GM19438 (cell line): ENCODE measurements at regions not wholly inside any gene's neighbourhood (a gene's known extent, or its start where the extent isn't known, plus 50 kb on each side); places are given as distances from the start of the nearest gene placed in this dataset.
A peak's percentile ranks its signal among the peaks of the same experiment; 100 is the strongest.

Experiments used
- ATAC-seq: cut with Tn5 transposase; IDR thresholded peaks from one replicate; pipeline ENCODE4 v1.9.1; 2021; ENCODE audit warnings: low read depth; ENCODE audit not compliant: unreplicated experiment

DNA sequence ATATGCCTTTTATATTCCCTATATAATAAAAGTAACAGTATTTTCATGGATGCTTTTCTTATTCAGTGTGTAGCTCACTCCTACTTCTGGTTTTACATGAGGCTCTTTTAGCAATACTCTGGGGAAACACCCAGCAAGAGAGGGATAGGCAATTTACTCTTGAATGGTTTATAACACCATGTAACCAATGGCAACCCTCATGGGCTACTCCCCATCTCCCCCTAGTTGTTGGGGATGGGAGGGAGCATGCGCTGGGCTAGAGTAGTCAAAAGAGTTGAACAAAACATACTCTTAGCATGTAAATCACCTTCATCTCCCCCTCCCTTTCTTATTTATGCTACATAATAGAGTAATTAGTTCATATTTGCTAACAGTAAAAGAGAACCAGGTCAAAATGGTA is 140.1 kb upstream of the LRFN2 start:
- ATAC-seq, result no peak

DNA sequence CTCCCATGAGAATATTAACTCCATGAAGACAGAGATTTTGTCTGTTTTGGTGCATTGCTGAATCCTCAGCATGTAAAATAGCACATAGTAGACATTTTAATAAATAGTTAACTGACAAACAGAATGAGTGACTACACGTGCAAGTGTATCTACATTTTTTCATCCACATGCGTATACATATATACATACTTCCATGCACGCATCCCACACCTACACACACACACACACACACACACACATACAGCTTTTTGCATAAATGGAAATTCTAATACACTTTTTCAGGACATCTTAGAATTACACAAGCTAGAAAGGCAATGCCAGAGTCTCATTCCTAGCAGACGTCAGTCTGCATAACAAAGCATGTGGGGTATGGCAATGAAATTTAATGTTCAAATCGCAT is 139.7 kb upstream of the LRFN2 start:
- ATAC-seq, result no peak

DNA sequence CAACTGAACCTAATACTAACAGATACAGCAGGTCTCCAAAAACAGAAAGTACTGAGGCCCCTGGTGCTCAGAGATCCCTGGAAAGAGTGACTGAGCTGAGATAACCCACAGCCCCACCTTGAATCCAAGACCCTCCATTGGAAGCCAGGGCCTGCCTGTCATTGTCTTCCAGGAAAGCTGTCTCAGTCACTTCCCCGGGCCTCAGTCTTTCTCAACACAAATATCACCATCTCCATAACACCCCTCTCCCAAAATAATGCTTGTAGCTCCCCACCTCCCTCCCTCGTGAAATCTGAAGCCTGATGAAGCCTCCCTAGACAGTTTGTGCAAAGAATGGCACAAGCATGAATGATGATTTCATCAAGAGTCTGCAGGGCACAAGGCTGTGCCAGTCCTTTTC is 138.2 kb upstream of the LRFN2 start:
- ATAC-seq, result no peak

DNA sequence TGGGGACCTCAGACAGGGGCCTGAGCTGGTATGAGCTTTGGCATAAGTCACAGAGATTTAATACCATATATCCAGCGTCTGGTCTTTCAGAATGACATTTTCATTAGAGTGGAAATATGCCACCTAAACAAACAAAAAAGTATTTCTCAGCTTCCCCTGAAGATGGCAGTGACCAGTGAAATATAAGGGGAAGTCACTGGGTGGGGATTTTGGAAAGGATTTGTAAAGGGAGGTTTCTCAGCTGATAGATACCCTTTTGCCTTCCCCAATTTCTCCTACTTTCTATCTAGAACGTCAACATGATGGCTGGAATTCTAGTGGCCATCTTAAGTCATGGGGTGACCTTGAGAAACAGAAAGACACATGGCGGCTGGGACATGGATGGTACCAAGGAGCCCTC is 137.7 kb upstream of the LRFN2 start:
- ATAC-seq, result no peak

DNA sequence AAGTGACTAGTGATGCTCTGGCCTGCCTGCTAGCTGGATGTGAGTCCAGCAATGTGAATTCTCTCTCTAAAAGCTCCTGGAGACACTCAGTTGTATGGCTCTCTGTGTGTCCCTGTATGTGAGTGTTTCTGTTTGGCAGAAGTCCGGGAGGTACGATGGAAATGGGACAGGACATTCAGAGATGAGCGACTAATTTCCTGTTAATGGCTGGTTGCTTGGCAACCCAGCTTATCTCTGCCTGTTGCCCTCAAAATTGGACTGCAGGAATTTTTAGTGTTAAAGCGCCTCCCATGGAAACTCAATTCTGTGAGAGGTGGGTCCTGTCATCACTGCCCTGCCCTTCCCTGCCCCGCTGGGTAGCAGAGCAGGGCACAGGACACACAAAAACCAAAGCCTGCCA is 136.8 kb upstream of the LRFN2 start:
- ATAC-seq, result no peak

DNA sequence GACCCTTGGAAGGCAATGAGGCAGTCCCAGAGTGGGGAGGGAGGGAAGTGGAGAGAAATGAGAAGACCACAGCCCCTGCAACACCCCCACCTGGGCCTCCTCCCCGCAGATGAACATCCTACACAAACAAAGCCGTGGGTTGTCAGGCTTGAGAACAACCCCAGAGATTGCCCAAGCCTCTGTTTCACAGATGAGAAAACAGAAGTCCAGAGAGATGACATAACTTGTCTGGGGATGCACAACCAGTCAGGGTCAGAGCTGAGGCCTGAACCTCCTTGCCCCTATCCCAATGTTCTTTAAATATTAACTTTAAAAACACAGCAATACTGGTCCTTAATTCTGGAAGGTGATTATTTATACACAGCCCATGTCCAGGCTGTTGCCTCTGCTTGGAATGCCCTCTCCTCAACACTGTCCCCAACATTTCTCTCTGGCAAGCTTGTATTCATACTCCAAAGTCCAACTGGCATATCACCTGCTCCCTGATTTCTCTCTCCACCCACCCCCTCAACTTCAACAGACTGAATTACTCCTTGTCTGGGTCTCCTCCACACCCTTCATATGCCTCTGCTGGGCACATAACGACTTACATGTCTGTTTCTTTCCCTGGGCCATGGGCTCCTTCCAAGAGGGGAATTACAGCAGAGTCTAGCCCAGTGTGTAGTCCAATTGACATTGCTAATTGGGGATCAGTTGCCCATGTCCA is 135.5 kb upstream of the LRFN2 start:
- no peak for ATAC-seq

DNA sequence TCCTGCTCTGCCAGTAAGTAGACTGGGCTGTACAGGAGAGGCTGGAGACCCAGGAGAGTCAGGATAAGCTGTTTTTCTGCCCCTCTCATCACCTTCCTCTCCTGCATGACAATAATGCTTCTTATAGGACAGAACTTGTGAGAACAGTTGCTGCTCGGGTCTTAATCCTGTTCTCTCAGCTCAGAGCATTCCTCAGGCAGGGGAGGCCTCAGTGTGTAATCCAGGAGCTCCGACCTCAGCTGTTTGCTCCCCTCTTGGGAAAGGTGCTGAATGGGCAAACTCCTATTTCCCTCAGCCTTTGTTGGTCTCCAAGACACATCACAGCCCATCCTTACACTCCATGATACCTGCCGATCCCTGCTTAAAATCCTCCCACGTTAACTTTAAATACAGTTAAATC is 134.9 kb upstream of the LRFN2 start:
- ATAC-seq, result no peak

DNA sequence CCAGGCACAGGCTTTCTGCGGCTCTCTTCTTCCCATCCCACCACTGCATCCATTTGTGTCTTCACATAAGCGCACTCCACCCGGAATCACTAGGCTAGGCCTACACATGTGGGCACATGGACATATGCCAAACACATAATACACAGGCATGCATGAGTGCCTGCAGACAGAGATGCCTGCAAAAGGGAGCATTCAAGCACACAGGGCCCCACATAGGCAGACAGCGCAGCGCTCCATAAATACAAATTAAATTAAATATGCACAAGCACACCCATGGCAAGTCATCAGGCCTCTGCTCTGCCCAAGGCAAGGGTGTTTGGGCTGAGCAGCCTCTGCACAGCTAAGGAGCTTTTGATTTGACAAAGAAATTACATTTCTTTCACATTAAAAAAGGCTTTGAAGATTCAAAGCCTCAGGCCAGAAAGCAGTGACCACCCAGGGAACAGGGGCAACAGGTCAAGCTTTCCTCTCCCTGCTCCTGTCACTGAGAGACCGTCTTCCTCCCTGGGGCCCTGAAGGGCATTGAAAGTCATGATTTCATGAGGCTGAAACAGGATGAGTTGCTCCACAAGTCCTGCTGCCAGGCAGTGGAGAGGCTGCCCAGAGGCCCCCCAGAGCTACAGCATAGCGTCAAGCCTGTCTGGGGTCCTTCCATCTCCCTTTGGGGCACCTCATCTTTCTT is 134.2 kb upstream of the LRFN2 start:
- ATAC-seq, result no peak

DNA sequence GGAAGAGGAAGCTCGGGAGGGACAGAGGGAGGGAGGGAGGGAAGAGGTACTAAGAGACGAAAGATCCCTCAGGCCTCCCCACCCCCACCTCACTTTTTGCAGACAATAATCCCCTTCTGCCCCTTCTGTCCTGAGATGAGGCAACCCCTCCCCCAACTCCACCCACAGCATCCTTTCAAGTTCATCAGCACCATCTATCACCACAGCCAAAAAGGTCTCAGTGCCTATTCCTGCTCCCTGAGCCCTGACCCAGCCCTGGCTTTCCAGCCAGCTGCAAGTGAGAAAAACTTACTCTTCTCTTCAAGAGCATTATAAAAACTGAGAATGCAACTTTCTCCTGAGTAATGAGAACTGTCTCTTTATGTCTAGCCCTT is 133.2 kb upstream of the LRFN2 start:
- ATAC-seq, result no peak

DNA sequence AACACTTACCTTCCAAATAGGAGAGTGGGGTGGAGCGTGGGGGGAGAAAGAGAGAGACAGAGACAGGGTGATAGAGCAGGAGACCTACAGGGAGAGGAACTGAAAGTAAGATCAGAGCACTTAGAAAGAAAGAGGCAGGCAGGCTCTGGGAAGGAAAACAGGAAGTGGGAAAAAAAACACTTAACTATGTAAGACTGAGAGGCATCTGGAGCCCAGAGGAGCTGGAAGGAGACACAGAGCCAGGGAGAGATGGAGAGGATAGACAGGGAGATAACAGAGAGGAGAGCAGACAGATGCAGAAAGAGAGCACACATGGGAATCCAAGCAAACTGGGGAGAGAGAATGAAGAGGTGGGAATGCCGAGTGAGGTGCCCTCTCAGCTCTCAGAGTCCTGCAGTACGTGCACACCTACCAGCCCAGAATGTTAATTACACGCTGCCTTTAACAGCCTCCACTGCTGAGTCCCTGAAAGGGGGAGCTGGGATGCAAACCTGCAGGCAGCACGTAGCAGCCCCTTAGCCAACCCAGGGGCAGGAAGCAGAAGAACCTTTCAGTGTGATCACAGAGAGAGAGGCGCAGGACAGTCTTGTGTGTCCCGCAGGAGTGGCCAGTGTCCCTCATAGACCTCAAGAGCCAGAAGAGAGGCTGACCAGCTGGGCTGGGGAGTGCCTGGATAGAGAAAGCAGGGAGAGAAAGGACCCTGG is 132.7 kb upstream of the LRFN2 start:
- peak; percentile 71 for ATAC-seq

DNA sequence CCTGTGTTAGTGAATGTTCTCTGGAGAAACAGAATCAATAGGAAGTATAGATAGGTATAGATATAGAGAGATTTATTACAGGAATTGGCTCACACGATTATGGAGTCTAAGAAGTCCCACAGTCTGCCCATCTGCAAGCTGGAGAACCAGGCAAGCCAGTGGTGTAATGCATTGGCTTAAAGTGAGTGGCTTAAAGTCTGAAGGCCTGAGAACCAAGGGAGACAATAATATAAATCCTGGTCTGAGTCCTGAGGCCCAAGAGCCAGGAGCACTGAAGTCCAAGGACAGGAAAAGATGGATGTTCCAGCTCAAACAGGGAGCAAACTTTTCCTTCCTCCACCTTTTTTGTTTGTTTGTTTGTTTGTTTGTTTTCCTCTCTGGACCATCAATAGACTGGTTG is 131.2 kb upstream of the LRFN2 start:
- ATAC-seq, result no peak

DNA sequence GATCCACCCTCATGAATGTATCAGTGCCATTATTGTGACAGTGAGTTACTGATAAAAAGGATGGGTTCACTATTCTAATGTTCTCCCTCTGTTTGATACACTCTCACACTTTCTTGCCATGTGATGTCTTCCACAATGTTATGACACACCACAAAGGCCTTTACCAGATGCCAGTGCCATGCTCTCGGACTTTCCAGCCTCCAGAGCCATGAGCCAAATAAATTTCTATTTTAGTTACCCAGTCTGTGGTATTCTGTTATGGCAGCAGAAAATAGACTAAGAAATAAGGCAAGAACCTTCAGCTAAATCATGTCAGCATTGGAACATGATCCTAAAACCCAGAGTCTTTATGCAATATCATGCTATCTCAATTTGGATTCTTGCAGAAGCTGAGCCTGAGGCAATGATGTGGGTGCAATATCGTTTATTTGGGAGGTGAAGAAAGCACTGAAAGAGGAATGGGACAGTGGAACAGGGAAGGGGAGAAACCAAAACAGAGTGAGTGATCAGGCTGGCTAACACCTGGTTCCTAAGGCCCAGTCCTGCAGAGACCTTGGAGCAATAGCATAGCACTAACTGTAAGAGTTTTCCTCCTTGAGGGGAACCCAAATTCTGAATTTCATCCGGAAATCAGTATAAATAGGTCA is 130.4 kb upstream of the LRFN2 start:
- ATAC-seq, result no peak

DNA sequence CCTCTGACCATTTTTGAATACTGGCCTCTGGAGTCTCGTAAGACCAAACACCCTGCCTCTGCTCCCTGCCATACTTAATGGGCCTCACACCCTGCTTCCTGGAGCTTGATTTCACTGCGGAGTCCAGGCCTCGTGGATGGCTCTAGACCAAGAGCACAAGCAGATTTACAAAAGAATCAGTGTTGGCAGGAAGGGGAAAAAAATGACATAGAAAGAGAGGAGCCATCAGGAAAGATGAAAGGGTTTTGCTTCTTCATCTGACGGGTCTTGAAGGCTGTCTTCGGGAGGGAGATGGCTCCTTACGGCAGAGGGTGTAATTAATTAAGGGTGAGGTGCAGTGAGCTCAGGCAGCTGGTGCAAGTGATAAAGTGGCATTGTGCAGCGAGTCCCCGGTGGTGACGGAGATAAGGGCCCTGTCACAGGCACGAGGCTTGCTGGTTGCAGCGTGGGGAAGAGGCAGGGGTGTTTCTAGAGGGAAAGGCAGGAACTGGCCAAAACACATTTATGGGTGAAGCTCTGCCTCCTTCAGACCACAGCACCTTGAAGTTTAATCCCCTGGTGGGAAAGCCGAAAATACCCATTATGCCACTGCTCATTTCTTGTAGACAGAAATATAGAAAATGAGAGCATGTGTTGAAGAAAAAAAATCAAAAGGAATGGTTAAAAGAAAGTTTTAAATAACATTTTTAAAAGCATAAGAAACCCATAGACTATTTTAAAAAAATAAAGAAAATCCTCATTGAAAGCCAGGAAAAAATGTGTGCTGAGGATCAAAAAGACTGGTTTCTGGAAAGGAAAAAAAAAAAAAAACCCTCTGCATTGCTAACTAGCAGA is 128.6 kb upstream of the LRFN2 start:
- ATAC-seq, result no peak

DNA sequence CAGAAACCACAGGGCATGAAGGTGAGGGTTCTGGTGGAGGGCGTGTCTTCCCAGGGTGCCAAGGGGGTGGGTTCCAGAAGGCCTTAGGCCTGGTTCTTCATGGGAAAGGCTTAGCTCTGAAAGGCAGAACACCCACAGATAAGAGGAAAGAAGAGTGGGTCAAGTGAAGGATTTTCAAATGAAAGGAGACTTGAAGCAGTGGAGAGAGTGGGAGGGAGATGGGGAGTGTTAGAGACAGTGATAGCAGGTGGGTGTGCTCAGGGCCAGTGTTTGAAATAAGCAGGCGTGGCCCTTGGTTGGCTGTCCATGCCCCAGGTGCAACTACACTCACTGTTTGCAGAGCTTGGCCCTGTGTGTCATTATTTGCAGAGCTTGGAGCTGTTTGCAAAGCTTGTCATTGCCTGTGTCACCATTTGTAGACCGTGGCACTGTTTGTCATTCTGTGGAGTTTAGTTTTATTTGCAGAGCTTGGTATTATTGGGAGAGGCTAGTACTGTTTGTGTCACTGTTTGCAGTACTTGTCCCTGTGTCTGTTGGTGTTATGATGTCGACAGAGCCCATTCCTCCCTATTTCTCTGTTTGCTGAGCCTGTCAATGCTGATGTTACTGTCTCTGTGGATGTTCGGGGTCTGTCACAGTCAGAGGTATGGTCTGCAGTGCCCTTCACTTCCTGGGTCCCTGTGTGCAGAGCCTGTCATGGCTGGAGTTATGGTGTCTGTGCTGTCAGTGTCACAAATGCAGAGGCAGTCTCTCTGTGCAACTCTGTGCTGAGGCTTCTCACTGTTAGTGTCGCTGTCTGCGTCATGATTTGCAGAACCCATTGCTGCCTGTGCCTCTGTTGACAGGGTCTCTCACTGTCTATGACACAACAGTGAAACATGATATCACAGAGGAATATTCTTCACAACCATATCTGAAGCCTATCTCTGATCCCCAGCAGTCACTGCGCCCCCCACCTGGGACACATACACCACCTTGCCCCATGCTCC is 127.7 kb upstream of the LRFN2 start:
- ATAC-seq, result no peak

DNA sequence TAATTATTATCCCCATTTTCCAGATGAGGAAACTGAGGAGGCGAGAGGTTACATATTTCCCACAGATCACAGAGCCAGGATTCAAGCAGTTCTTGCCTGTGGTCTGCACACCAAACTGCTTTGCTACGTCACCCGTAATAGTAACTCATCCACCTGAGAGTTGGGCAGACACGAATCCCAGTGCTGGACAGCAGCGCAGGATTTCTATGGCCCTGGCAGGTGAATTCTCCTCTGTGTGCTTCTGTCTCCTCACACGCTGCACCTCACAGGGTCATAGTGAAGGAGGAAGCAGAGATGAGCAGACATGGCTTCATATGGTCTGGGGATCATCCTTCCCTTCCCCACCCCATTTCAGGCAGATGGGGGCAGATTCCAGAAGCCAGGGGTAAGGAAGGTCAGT is 127.0 kb upstream of the LRFN2 start:
- ATAC-seq, result no peak

DNA sequence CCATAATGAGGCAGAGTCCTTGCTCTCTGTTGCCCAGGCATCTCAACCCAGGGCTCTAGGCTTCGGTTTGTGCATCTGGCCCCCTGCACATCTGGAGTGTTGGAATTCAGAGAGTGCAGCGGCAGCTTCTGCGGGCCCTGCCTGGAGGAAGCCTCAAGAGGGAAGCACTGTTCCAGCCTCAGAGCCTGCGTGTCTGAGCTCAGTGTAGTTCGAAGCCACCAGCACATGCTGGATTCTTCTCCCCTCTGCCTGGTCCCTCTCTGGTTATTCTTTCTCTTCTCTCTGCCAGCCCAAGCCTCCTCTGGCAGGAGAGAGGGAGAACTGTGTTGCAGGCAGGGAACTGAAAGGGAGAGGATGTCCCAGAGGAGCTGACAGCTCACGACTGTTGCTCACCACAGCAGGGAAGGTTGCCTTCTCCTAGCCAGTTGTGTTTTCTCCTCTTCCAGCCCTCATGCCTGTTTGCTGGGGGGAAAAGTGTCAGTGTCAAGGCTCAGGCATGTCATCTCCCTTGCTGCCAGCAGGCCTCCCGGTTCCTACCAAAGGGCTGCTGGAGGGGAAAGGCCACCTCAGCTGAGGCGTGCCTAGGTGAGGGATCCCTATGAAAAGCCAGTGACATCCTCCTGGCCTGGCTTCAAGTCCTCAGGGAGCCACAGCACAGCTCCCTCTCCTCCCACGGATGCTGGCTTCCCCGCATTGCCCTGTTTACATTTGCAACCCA is 126.0 kb upstream of the LRFN2 start:
- no peak for ATAC-seq

DNA sequence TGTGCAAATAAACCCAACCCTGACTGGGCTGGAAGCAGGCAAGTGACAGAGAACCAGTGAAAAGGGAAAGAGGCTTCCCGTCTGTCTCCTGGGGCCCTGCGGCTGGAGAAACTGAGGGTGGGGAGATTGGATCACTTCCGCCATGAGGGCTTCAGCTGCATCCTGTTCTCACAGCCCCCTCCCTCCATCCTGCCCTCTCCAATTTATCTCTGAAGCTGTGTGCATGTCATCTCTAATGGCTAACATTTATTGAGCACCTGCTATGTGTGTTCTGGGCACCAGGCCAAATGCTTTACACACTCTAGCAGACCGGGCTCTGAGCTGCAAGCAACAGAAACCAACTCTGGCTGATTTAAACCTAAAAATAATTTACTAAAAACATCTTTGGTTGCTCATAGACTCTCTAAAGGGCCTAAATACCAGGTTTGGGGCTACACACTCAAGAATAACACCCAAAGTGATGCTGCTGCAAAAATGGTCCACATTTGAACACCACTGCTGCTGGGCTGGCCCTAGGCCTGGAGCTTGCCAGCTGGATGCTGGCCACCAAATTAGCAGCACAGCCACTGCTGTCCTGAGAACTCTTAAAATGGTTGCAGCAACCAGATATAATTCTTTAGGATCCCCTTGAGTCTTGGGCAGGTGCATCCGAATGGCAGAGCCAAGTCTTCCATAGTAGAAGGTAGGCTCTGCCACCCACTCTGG is 123.6 kb upstream of the LRFN2 start:
- ATAC-seq, result peak; percentile 74

DNA sequence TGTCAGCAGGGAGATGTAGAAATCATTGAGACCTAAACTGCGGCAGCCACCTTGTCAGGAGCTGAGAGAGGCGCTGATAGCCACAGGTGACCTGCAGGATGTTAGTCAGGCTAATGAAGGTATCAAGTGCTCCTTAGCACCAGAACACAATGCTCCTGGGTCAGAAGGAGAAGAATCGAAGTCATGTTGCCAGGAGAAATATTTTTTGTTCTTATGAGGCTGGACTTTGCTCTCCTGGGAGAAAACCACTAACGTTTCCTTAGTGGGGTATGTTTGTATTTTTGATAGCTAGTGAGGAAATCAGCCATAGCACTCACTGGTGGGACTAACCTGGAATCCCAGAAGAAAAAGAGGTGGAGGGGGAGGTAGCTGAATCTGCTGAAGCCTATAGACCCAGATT is 120.9 kb upstream of the LRFN2 start:
- ATAC-seq, result no peak
